SK-N-SH (cell line): ENCODE measurements at regions not wholly inside any gene's neighbourhood (a gene's known extent, or its start where the extent isn't known, plus 50 kb on each side); places are given as distances from the start of the nearest gene placed in this dataset.

Experiments used
- CTCF ChIA-PET: fragments of 300-600, 350-600 bp; formaldehyde crosslinking; extraction: SDS; loops from one replicate; lab custom pipeline; 2021; lab: Yijun Ruan, JAX
- POLR2A ChIA-PET: fragments of 350-600 bp; sonication (Branson Sonifier 250); formaldehyde crosslinking; extraction: SDS; loops from one replicate; lab custom pipeline; 2020; ENCODE audit warnings: antibody characterized with exemption, inconsistent platforms; lab: Yijun Ruan, JAX
- DNase-seq: peaks from one replicate; pipeline ENCODE4 v3.0.0; 2012
- H2AFZ ChIP-seq: fragments of 200-600 bp; sonication (generic); 2 replicates; pipeline ENCODE4 v1.8.1; 2016; ENCODE audit warnings: antibody characterized with exemption, mild to moderate bottlenecking, low read depth
- H3F3A ChIP-seq: fragments of 200-600 bp; sonication (generic); replicated peaks from 2 replicates; pipeline ENCODE3; 2016; ENCODE audit warnings: antibody characterized with exemption, mild to moderate bottlenecking; ENCODE audit not compliant: insufficient read depth
- H3K27ac ChIP-seq, 2 experiments: fragments of 200-500 bp in 1 of 2; fragments of 200-600 bp in 1 of 2; sonication (Bioruptor generic) in 1 of 2; sonication (generic), shearing (Covaris generic) in 1 of 2; 2 replicates each; pipeline versions ENCODE4 v1.5.1 to v1.6.1; 2014 to 2016; ENCODE audit warnings: low read depth in 2 of 2, inconsistent platforms in 1 of 2, low read length in 1 of 2, mild to moderate bottlenecking in 1 of 2, mixed read lengths in 1 of 2
- H3K27me3 ChIP-seq: fragments of 200-600 bp; sonication (generic), shearing (Covaris generic); 2 replicates; pipeline ENCODE4 v1.6.1; 2016; ENCODE audit warnings: mixed run types; ENCODE audit not compliant: insufficient read depth
- H3K36me3 ChIP-seq, 2 experiments: fragments of 200-500 bp in 1 of 2; fragments of 200-600 bp in 1 of 2; sonication (Bioruptor generic) in 1 of 2; sonication (generic) in 1 of 2; replicated peaks in 1 of 2; 2 replicates each; pipeline versions ENCODE3 to v1.5.1; 2014 to 2016; ENCODE audit warnings: low read length in 1 of 2, mild to moderate bottlenecking in 1 of 2; ENCODE audit not compliant: insufficient read depth in 2 of 2, control insufficient read depth in 1 of 2
- H3K4me1 ChIP-seq, 2 experiments: fragments of 200-500 bp in 1 of 2; fragments of 200-600 bp in 1 of 2; sonication (Bioruptor generic) in 1 of 2; sonication (generic), shearing (Covaris generic) in 1 of 2; 2 replicates each; pipeline versions ENCODE4 v1.5.1 to v1.6.1; 2014 to 2016; ENCODE audit warnings: low read depth in 1 of 2, low read length in 1 of 2, mixed run types in 1 of 2; ENCODE audit not compliant: insufficient read depth in 2 of 2, control insufficient read depth in 1 of 2
- H3K4me2 ChIP-seq: fragments of 200-600 bp; sonication (generic), shearing (Covaris generic); 2 replicates; pipeline ENCODE4 v1.6.1; 2017; ENCODE audit warnings: mixed run types
- H3K4me3 ChIP-seq, 2 experiments: fragments of 200-500 bp in 1 of 2; fragments of 200-600 bp in 1 of 2; sonication (Bioruptor generic) in 1 of 2; sonication (generic), shearing (Covaris generic) in 1 of 2; 2 replicates each; pipeline versions ENCODE4 v1.5.1 to v1.8.1; 2014 to 2016; ENCODE audit warnings: low read depth in 2 of 2, inconsistent platforms in 1 of 2, low read length in 1 of 2, mild to moderate bottlenecking in 1 of 2, mixed read lengths in 1 of 2, moderate library complexity in 1 of 2
- H3K79me2 ChIP-seq: fragments of 200-600 bp; sonication (generic); 2 replicates; pipeline ENCODE4 v1.8.1; 2017; ENCODE audit warnings: mild to moderate bottlenecking; ENCODE audit not compliant: insufficient read depth
- H3K9ac ChIP-seq: fragments of 200-600 bp; sonication (generic); 2 replicates; pipeline ENCODE4 v1.6.1; 2017; ENCODE audit warnings: mixed run types
- H3K9me2 ChIP-seq: fragments of 200-600 bp; sonication (generic); 2 replicates; pipeline ENCODE4 v1.6.1; 2017; ENCODE audit warnings: mixed run types
- H3K9me3 ChIP-seq: fragments of 200-600 bp; sonication (generic); 2 replicates; pipeline ENCODE4 v1.6.1; 2017; ENCODE audit warnings: mixed run types, mild to moderate bottlenecking, moderate library complexity
- H4K20me1 ChIP-seq: fragments of 200-600 bp; sonication (generic); 2 replicates; pipeline ENCODE4 v1.6.1; 2017; ENCODE audit warnings: mild to moderate bottlenecking, mixed run types; ENCODE audit not compliant: insufficient read depth
- CHD2 ChIP-seq: fragments of 150-350 bp; IDR thresholded peaks from 2 replicates; pipeline ENCODE4 v1.6.1; 2018; ENCODE audit warnings: low read length; ENCODE audit not compliant: partially characterized antibody
- ELF1 ChIP-seq: IDR thresholded peaks from 2 replicates; pipeline ENCODE4 v1.4.0; 2012
- EP300 ChIP-seq, 2 experiments: IDR thresholded peaks; 2 replicates each; pipeline versions ENCODE4 v1.4.0 to v1.6.1; 2012; ENCODE audit warnings: borderline replicate concordance in 1 of 2, low read depth in 1 of 2, low read length in 1 of 2
- EZH2phosphoT487 ChIP-seq: fragments of 200-600 bp; sonication (generic); IDR thresholded peaks from 2 replicates; pipeline ENCODE4 v1.6.1; 2017; ENCODE audit warnings: low read depth, mixed run types, mild to moderate bottlenecking, antibody characterized with exemption, moderate library complexity, borderline replicate concordance
- FOSL2 ChIP-seq: IDR thresholded peaks from 2 replicates; pipeline ENCODE4 v1.4.0; 2012; ENCODE audit warnings: low read depth, mild to moderate bottlenecking, moderate library complexity, borderline replicate concordance
- FOXJ3 ChIP-seq: sonication (generic); formaldehyde crosslinking; IDR thresholded peaks from 2 replicates; pipeline ENCODE4 v1.5.1; 2020; ENCODE audit warnings: mild to moderate bottlenecking, missing genetic modification reagents
- GABPA ChIP-seq: IDR thresholded peaks from 2 replicates; pipeline ENCODE4 v1.4.0; 2012; ENCODE audit warnings: low read depth, mild to moderate bottlenecking
- MEF2A ChIP-seq: IDR thresholded peaks from 2 replicates; pipeline ENCODE4 v1.4.0; 2012; ENCODE audit warnings: low read depth, borderline replicate concordance
- MXI1 ChIP-seq: IDR thresholded peaks from 2 replicates; pipeline ENCODE4 v1.6.1; 2012; ENCODE audit warnings: mild to moderate bottlenecking, low read depth, low read length, improper control_type of control experiment
- NFIC ChIP-seq: IDR thresholded peaks from 2 replicates; pipeline ENCODE4 v1.4.0; 2012; ENCODE audit warnings: borderline replicate concordance
- RCOR1 ChIP-seq: fragments of 150-350 bp; IDR thresholded peaks from 2 replicates; pipeline ENCODE4 v1.6.1; 2017; ENCODE audit warnings: antibody characterized with exemption, low read length
- RFX5 ChIP-seq: IDR thresholded peaks from 2 replicates; pipeline ENCODE4 v1.6.1; 2012; ENCODE audit warnings: mild to moderate bottlenecking, improper control_type of control experiment, low read length
- SIN3A ChIP-seq: IDR thresholded peaks from 2 replicates; pipeline ENCODE4 v1.6.1; 2012; ENCODE audit warnings: low read depth, mild to moderate bottlenecking, low read length, moderate library complexity, borderline replicate concordance
- TAF1 ChIP-seq: IDR thresholded peaks from 2 replicates; pipeline ENCODE4 v1.6.1; 2012; ENCODE audit warnings: low read depth, mild to moderate bottlenecking, low read length, moderate library complexity, borderline replicate concordance
- TCF12 ChIP-seq: IDR thresholded peaks from 2 replicates; pipeline ENCODE4 v1.4.0; 2012
- TEAD4 ChIP-seq: IDR thresholded peaks from 2 replicates; pipeline ENCODE4 v1.4.0; 2012; ENCODE audit warnings: mild to moderate bottlenecking, borderline replicate concordance; ENCODE audit not compliant: insufficient read depth
- USF1 ChIP-seq: IDR thresholded peaks from 2 replicates; pipeline ENCODE4 v1.4.0; 2012; ENCODE audit warnings: low read depth, borderline replicate concordance
- ZBTB33 ChIP-seq: IDR thresholded peaks from 2 replicates; pipeline ENCODE4 v1.4.0; 2012; ENCODE audit warnings: low read depth, borderline replicate concordance
- WGBS: methylation state at CpG from one replicate; pipeline ENCODE4 v1.1.6; 2017; ENCODE audit warnings: low lambda C conversion rate; 5-methylcytosine and 5-hydroxymethylcytosine counted together
- TF ChIP-seq, protein P1 (sequence below): IDR thresholded peaks from 2 replicates; pipeline ENCODE4 v1.4.0; 2012; ENCODE audit warnings: low read depth
- TF ChIP-seq, protein P2 (sequence below): IDR thresholded peaks from 2 replicates; pipeline ENCODE4; 2012
- TF ChIP-seq, protein P3 (sequence below): fragments of 150-350 bp; IDR thresholded peaks from 2 replicates; pipeline ENCODE4 v1.6.1; 2017; ENCODE audit warnings: antibody characterized with exemption, low read length, low read depth, borderline replicate concordance

GRCh38 chr6:150759483-150759882 is 106.0 kb upstream of the MTHFD1L start:
- Histone ChIP-seq H3K27ac (no peak overlapping the region), H3F3A (no peaks in the 10 kb centered on the region), H4K20me1 (no peaks in the 10 kb centered on the region), H3K79me2 (no peaks in the 10 kb centered on the region), H3K9me2 (no peaks in the 10 kb centered on the region), H3K4me1 (no peaks in the 10 kb centered on the region; a peak in 1 of 4 replicates), H3K27me3 (peaks cover 3% of the 10 kb centered on the region; the same call in 1 of the 2 replicates), H3K9me3 (no peaks in the 10 kb centered on the region), H2AFZ (no peak overlapping the region), H3K4me3 (no peak overlapping the region), H3K4me2 (no peak overlapping the region), H3K36me3 (no peaks in the 10 kb centered on the region), H3K9ac (no peak overlapping the region)
- TF ChIP-seq MXI1 (no peak), TAF1 (no peak), CHD2 (no peak), FOSL2 (no peak), TCF12 (no peak), RFX5 (no peak), USF1 (no peak)
- TF ChIP-seq, protein P1, sequence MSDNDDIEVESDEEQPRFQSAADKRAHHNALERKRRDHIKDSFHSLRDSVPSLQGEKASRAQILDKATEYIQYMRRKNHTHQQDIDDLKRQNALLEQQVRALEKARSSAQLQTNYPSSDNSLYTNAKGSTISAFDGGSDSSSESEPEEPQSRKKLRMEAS = no peak
- TF ChIP-seq, protein P2, sequence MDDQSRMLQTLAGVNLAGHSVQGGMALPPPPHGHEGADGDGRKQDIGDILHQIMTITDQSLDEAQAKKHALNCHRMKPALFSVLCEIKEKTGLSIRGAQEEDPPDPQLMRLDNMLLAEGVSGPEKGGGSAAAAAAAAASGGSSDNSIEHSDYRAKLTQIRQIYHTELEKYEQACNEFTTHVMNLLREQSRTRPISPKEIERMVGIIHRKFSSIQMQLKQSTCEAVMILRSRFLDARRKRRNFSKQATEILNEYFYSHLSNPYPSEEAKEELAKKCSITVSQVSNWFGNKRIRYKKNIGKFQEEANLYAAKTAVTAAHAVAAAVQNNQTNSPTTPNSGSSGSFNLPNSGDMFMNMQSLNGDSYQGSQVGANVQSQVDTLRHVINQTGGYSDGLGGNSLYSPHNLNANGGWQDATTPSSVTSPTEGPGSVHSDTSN = no peak
- CTCF ChIA-PET = no interaction called here
- POLR2A ChIA-PET = no interaction called here
- 29% methylated on average over 4 of the region's 4 CpGs for WGBS
- DNase-seq = no peak

GRCh38 chr6:150761771-150762170 is 103.7 kb upstream of the MTHFD1L start:
- no peak for TF ChIP-seq NFIC
- TF ChIP-seq ZBTB33 = no peak
- no peak for TF ChIP-seq TEAD4
- TF ChIP-seq EZH2phosphoT487 = no peak
- TF ChIP-seq SIN3A = no peak
- TF ChIP-seq CHD2 = no peak
- no peak for TF ChIP-seq EP300 (IDR thresholded peaks at IDR 0.05; ENCODE audit: borderline replicate concordance in 1 of 2, low read depth in 1 of 2, low read length in 1 of 2)
- TF ChIP-seq TCF12 = no peak
- TF ChIP-seq, protein P2 = no peak
- TF ChIP-seq MEF2A = no peak
- no peak for TF ChIP-seq ELF1
- no peak for TF ChIP-seq FOXJ3 (CRISPR knock-in tag)
- TF ChIP-seq, protein P1 = no peak
- TF ChIP-seq USF1 = no peak
- no peak for TF ChIP-seq GABPA
- no peak for TF ChIP-seq RCOR1
- TF ChIP-seq, protein P3, sequence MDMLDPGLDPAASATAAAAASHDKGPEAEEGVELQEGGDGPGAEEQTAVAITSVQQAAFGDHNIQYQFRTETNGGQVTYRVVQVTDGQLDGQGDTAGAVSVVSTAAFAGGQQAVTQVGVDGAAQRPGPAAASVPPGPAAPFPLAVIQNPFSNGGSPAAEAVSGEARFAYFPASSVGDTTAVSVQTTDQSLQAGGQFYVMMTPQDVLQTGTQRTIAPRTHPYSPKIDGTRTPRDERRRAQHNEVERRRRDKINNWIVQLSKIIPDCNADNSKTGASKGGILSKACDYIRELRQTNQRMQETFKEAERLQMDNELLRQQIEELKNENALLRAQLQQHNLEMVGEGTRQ = no peak

More at GRCh38 chr6:150761771-150762170, 103.7 kb upstream of the MTHFD1L start:
- POLR2A ChIA-PET = no interaction called here
- no peak overlapping the region for H3K4me3 ChIP-seq
- H4K20me1 ChIP-seq = no peaks in the 10 kb centered on the region
- no peak overlapping the region for H2AFZ ChIP-seq
- CTCF ChIA-PET = interaction anchor here (0.6 to 0.7 kb wide), 3 partner anchors 50 to 1122 kb away, joined by 3 read pairs; no protein-coding TSS in a partner anchor
- 51% methylated on average over 3 of the region's 3 CpGs for WGBS
- no peak overlapping the region for H3K4me2 ChIP-seq
- no peaks in the 10 kb centered on the region for H3K36me3 ChIP-seq
- no peak overlapping the region for H3K27ac ChIP-seq
- no peaks in the 10 kb centered on the region for H3K79me2 ChIP-seq
- H3K4me1 ChIP-seq = no peaks in the 10 kb centered on the region
- no peaks in the 10 kb centered on the region for H3K9me3 ChIP-seq
- peaks cover 12% of the 10 kb centered on the region; the same call in 1 of the 2 replicates for H3K27me3 ChIP-seq
- no peaks in the 10 kb centered on the region for H3K9me2 ChIP-seq
- no peak for DNase-seq
- H3K9ac ChIP-seq = no peak overlapping the region
- no peaks in the 10 kb centered on the region for H3F3A ChIP-seq
